ENCODE measurements at regions not wholly inside any gene's neighbourhood (a gene's known extent, or its start where the extent isn't known, plus 50 kb on each side); places are given as distances from the start of the nearest gene placed in this dataset.

DNA sequence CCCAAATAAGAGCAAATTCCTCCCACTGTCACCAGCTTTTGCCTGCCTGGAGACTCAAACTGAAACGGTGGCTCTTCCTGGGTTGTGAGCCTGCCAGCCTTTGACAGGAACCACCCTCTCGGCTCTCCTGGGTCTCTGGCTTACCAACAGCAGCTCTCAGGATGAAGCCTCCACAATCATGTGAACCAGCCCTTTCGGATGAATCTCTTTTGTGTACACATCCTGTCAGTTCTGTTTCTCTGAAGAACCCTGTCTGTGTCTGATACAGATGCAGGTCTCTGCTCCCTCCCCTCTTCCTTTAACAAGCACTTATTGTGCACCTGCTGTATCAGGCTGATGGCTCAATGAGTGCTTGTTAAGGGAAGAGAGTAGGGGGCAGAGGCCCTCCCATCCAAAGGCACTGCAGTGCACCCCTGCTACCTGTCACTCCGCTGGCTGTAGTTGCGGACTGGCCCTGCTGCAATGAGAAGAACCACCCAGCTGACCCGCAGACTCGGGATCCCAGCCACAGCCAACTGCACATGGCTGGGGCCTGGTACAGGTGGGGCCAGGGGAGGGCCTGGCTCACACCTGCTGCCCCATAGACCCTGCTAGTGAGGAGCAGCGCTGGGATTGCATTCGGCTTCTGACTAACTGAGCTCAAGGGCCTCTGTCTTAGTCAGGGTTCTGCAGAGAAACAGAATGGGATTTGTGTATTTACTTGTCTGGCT, 120.1 kb upstream of the PMEPA1 start:
- TF ChIP-seq EGR1 (IDR thresholded peaks at IDR 0.05; ENCODE audit: borderline replicate concordance in 1 of 2, low read depth in 2 of 2, low read length in 2 of 2): no peak
- TF ChIP-seq EZH2 (IDR thresholded peaks at IDR 0.05; ENCODE audit: borderline replicate concordance, control insufficient read depth, low read depth, low read length): no peak
- no peak for TF ChIP-seq POLR2A (IDR thresholded peaks at IDR 0.05; ENCODE audit: low read depth, low read length)
- no peak for TF ChIP-seq MEF2A (IDR thresholded peaks at IDR 0.05; ENCODE audit: insufficient read depth, low read depth, low read length)
- no peak for TF ChIP-seq RCOR1 (conservative IDR thresholded peaks at IDR 0.05; ENCODE audit: low read depth, low read length)
- TF ChIP-seq SPI1 (IDR thresholded peaks at IDR 0.05; ENCODE audit: borderline replicate concordance, insufficient read depth, low read depth, low read length): no peak
- no peak for TF ChIP-seq MLLT1 (IDR thresholded peaks at IDR 0.05)
- TF ChIP-seq HCFC1 (IDR thresholded peaks at IDR 0.05; ENCODE audit: low read length): no peak
- no peak for TF ChIP-seq BCL11A (IDR thresholded peaks at IDR 0.05; ENCODE audit: low read depth, low read length)
- TF ChIP-seq, protein P1, sequence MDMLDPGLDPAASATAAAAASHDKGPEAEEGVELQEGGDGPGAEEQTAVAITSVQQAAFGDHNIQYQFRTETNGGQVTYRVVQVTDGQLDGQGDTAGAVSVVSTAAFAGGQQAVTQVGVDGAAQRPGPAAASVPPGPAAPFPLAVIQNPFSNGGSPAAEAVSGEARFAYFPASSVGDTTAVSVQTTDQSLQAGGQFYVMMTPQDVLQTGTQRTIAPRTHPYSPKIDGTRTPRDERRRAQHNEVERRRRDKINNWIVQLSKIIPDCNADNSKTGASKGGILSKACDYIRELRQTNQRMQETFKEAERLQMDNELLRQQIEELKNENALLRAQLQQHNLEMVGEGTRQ (IDR thresholded peaks at IDR 0.05; ENCODE audit: borderline replicate concordance, low read depth, low read length): no peak
- TF ChIP-seq SMAD5 (IDR thresholded peaks at IDR 0.05; ENCODE audit: low read depth): no peak
- no peak for TF ChIP-seq POLR2AphosphoS2 (IDR thresholded peaks at IDR 0.05; ENCODE audit: low read depth, low read length)
- TF ChIP-seq NR2C2 (IDR thresholded peaks at IDR 0.05; ENCODE audit: borderline replicate concordance, control insufficient read depth, insufficient read length, low read depth): no peak

Data from GM12878 (cell line).